CD4-positive, alpha-beta T cell treated with Interleukin-4 for 4 hours (primary cell): ENCODE measurements at regions not wholly inside any gene's neighbourhood (a gene's known extent, or its start where the extent isn't known, plus 50 kb on each side); places are given as distances from the start of the nearest gene placed in this dataset.

Experiments
- DNase-seq: peaks from one replicate; pipeline ENCODE4 v3.0.0-alpha.2; 2020

GRCh38 chr1:4017636-4018365 lies 117.7 kb upstream of the C1orf174 start:
- no peak for DNase-seq

GRCh38 chr1:4018466-4019146 lies 118.5 kb upstream of the C1orf174 start:
- no peak for DNase-seq

GRCh38 chr1:4019147-4019521 lies 119.1 kb upstream of the C1orf174 start:
- no peak for DNase-seq

- DNase-seq = no peak
These were observed 119.7 kb upstream of the C1orf174 start for GRCh38 chr1:4019606-4020331.

- no peak for DNase-seq
These were observed 120.4 kb upstream of the C1orf174 start for GRCh38 chr1:4020449-4020848.

GRCh38 chr1:4021136-4021973 lies 121.3 kb upstream of the C1orf174 start:
- no peak for DNase-seq

GRCh38 chr1:4021974-4022268 lies 121.8 kb upstream of the C1orf174 start:
- DNase-seq = no peak

GRCh38 chr1:4022715-4023114 lies 122.6 kb upstream of the C1orf174 start:
- DNase-seq = no peak

GRCh38 chr1:4023678-4024077 lies 123.6 kb upstream of the C1orf174 start:
- no peak for DNase-seq

- no peak for DNase-seq
These were observed 124.7 kb upstream of the C1orf174 start for GRCh38 chr1:4024811-4025210.

GRCh38 chr1:4025752-4026151 lies 125.7 kb upstream of the C1orf174 start:
- DNase-seq = no peak

GRCh38 chr1:4027008-4027407 lies 126.9 kb upstream of the C1orf174 start:
- no peak for DNase-seq

- DNase-seq = no peak
These were observed 127.5 kb upstream of the C1orf174 start for GRCh38 chr1:4027492-4028138.

GRCh38 chr1:4028139-4028501 lies 128.0 kb upstream of the C1orf174 start:
- DNase-seq = no peak

GRCh38 chr1:4029376-4029775 lies 129.3 kb upstream of the C1orf174 start:
- DNase-seq = no peak

- no peak for DNase-seq
These were observed 132.5 kb upstream of the C1orf174 start for GRCh38 chr1:4032571-4032970.

- no peak for DNase-seq
These were observed 133.1 kb upstream of the C1orf174 start for GRCh38 chr1:4033129-4033676.

GRCh38 chr1:4033713-4034112 lies 133.6 kb upstream of the C1orf174 start:
- DNase-seq = no peak

- no peak for DNase-seq
These were observed 134.3 kb upstream of the C1orf174 start for GRCh38 chr1:4034318-4034887.

GRCh38 chr1:4044967-4045366 lies 144.9 kb upstream of the C1orf174 start:
- no peak for DNase-seq

- DNase-seq = no peak
These were observed 145.4 kb upstream of the C1orf174 start for GRCh38 chr1:4045397-4046010.
